KMS-11 (cell line): ENCODE measurements at regions not wholly inside any gene's neighbourhood (a gene's known extent, or its start where the extent isn't known, plus 50 kb on each side); places are given as distances from the start of the nearest gene placed in this dataset.

ENCODE experiments used
- H2AFZ ChIP-seq: fragments of 200-600 bp; sonication (generic); 2 replicates; pipeline ENCODE4 v1.6.1; 2016; ENCODE audit warnings: antibody characterized with exemption, mixed run types, low read depth
- H3K27ac ChIP-seq: fragments of 200-600 bp; sonication (generic); 2 replicates; pipeline ENCODE4 v1.6.1; 2016; ENCODE audit warnings: mild to moderate bottlenecking, mixed run types
- H3K27me3 ChIP-seq: fragments of 200-600 bp; sonication (generic); 2 replicates; pipeline ENCODE4 v1.6.1; 2017; ENCODE audit warnings: mild to moderate bottlenecking, low read depth, mixed run types, moderate library complexity; ENCODE audit not compliant: insufficient read depth
- H3K36me3 ChIP-seq: fragments of 200-600 bp; sonication (generic); 2 replicates; pipeline ENCODE4 v1.6.1; 2017; ENCODE audit warnings: mild to moderate bottlenecking, mixed run types; ENCODE audit not compliant: insufficient read depth
- H3K4me1 ChIP-seq: fragments of 200-600 bp; sonication (generic); 2 replicates; pipeline ENCODE4 v1.6.1; 2016; ENCODE audit warnings: mild to moderate bottlenecking, low read depth, mixed run types; ENCODE audit not compliant: poor library complexity, severe bottlenecking
- H3K4me2 ChIP-seq: fragments of 200-600 bp; sonication (generic); 2 replicates; pipeline ENCODE4 v1.7.0; 2016; ENCODE audit warnings: mild to moderate bottlenecking, mixed run types
- H3K4me3 ChIP-seq: fragments of 200-600 bp; sonication (generic); IDR thresholded peaks from 2 replicates; pipeline ENCODE4 v1.6.1; 2017; ENCODE audit warnings: low read depth, low read length, mixed read lengths; ENCODE audit not compliant: insufficient read depth
- H3K79me2 ChIP-seq: fragments of 200-600 bp; sonication (generic); 2 replicates; pipeline ENCODE4 v1.6.1; 2016; ENCODE audit warnings: low read depth, mixed run types; ENCODE audit not compliant: insufficient read depth
- H3K9ac ChIP-seq: fragments of 200-600 bp; sonication (generic); 2 replicates; pipeline ENCODE4 v1.6.1; 2016; ENCODE audit warnings: mild to moderate bottlenecking, mixed run types
- H4K20me1 ChIP-seq: fragments of 200-600 bp; sonication (generic); 2 replicates; pipeline ENCODE4 v1.6.1; 2016; ENCODE audit warnings: mild to moderate bottlenecking, mixed run types; ENCODE audit not compliant: insufficient read depth
- CTCF ChIP-seq: fragments of 200-600 bp; sonication (generic); conservative IDR thresholded peaks from 2 replicates; pipeline ENCODE4 v1.6.1; 2017; ENCODE audit warnings: low read depth, mild to moderate bottlenecking, antibody characterized with exemption, low read length, moderate library complexity, mixed read lengths

GRCh38 chr20:4484379-4484997 lies 201.8 kb upstream of the PRNP start:
- no peak overlapping the region for H3K27ac ChIP-seq
- H3K9ac ChIP-seq = no peak overlapping the region
- no peaks in the 10 kb centered on the region for H3K27me3 ChIP-seq
- no peak for TF ChIP-seq CTCF
- no peak overlapping the region for H3K4me3 ChIP-seq
- H3K79me2 ChIP-seq = no peaks in the 10 kb centered on the region
- H4K20me1 ChIP-seq = no peaks in the 10 kb centered on the region
- H2AFZ ChIP-seq = no peak overlapping the region
- H3K36me3 ChIP-seq = no peaks in the 10 kb centered on the region
- no peak overlapping the region for H3K4me2 ChIP-seq
- no peaks in the 10 kb centered on the region for H3K4me1 ChIP-seq

- Histone ChIP-seq H3K4me1 (no peaks in the 10 kb centered on the region), H3K27me3 (no peaks in the 10 kb centered on the region), H3K27ac (no peak overlapping the region), H3K36me3 (no peaks in the 10 kb centered on the region), H2AFZ (no peak overlapping the region), H4K20me1 (no peaks in the 10 kb centered on the region), H3K4me2 (no peak overlapping the region), H3K9ac (no peak overlapping the region), H3K79me2 (no peaks in the 10 kb centered on the region), H3K4me3 (no peak overlapping the region)
- no peak for TF ChIP-seq CTCF
Measured at GRCh38 chr20:4483961-4484360, 202.3 kb upstream of the PRNP start.

DNA sequence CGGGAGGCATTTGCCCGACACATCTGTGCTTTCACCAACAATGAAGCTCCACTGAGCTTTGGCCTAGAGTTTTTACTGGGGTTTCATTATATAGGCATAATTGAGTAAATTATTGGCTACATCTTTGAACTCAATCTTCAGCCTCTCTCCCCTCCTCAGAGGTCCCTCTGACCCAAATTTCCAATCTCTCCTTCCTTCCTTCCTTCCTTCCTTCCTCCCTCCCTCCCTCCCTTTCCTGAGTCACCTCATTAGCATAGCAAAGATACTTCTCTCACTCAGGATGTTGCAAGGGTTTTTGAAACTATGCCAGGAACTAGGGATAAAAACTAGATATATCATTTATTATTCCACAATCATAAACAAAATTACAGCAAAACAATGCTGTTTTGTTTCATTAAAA lies 202.8 kb upstream of the PRNP start:
- no peaks in the 10 kb centered on the region for H3K4me1 ChIP-seq
- no peaks in the 10 kb centered on the region for H3K79me2 ChIP-seq
- no peaks in the 10 kb centered on the region for H4K20me1 ChIP-seq
- H3K27ac ChIP-seq = no peak overlapping the region
- no peak overlapping the region for H2AFZ ChIP-seq
- H3K27me3 ChIP-seq = no peaks in the 10 kb centered on the region
- no peak for TF ChIP-seq CTCF
- H3K4me2 ChIP-seq = no peak overlapping the region
- no peaks in the 10 kb centered on the region for H3K36me3 ChIP-seq
- H3K4me3 ChIP-seq = no peak overlapping the region
- H3K9ac ChIP-seq = no peak overlapping the region

- H3K4me3 ChIP-seq = no peak overlapping the region
Measured at GRCh38 chr20:4480104-4480503, 206.2 kb upstream of the PRNP start.

More at GRCh38 chr20:4480104-4480503, 206.2 kb upstream of the PRNP start:
- H2AFZ ChIP-seq = no peak overlapping the region
- no peak overlapping the region for H3K27ac ChIP-seq
- H3K27me3 ChIP-seq = no peaks in the 10 kb centered on the region
- no peaks in the 10 kb centered on the region for H3K4me1 ChIP-seq
- H3K79me2 ChIP-seq = no peaks in the 10 kb centered on the region
- H3K4me2 ChIP-seq = no peak overlapping the region
- H3K9ac ChIP-seq = no peak overlapping the region
- no peaks in the 10 kb centered on the region for H4K20me1 ChIP-seq
- TF ChIP-seq CTCF = no peak
- no peaks in the 10 kb centered on the region for H3K36me3 ChIP-seq
